HepG2 (cell line): ENCODE measurements at regions not wholly inside any gene's neighbourhood (a gene's known extent, or its start where the extent isn't known, plus 50 kb on each side); places are given as distances from the start of the nearest gene placed in this dataset.

ENCODE experiments used
- ATAC-seq: fragments of 200-7000 bp; cut with Tn5 transposase; 3 replicates; pipeline ENCODE4 v1.9.1; 2020; ENCODE audit warnings: mild to moderate bottlenecking, moderate library complexity
- BruUV-seq: library from RNA; stranded (reverse); fragments of 400-500 nt; replicated peaks from 2 replicates; lab custom pipeline; 2021; lab: Mats Ljungman, UMichigan
- CTCF ChIA-PET: fragments of 300-600 bp; formaldehyde crosslinking; extraction: SDS; loops from one replicate; lab custom pipeline; 2021; ENCODE audit warnings: low total read pairs, inconsistent platforms, low intra/inter-chr PET ratio; lab: Yijun Ruan, JAX
- POLR2A ChIA-PET: fragments of 350-600 bp; sonication (Branson Sonifier 250); formaldehyde crosslinking; loops from one replicate; lab custom pipeline; 2020; ENCODE audit warnings: antibody characterized with exemption, inconsistent platforms; lab: Yijun Ruan, JAX
- DNase-seq: peaks from one replicate; pipeline ENCODE4 v3.0.0-alpha.2; 2015; ENCODE audit warnings: low spot score
- FAIRE-seq: peaks from 3 replicates; lab custom pipeline; 2011; peaks lifted over from hg19 to GRCh38; lab: Jason Lieb, UNC
- H2AFZ ChIP-seq: one replicate; pipeline ENCODE4 v1.6.1; 2011; ENCODE audit warnings: low read length, inconsistent platforms
- H3K27ac ChIP-seq: fragments of 300-600 bp; 3 replicates; pipeline ENCODE4 v1.8.0; 2011; ENCODE audit warnings: mixed run types, mild to moderate bottlenecking, mixed read lengths, low read length, inconsistent platforms; ENCODE audit not compliant: insufficient read depth; ENCODE audit errors: extremely low read length
- H3K27me3 ChIP-seq, 2 experiments: fragments of 200-600 bp in 1 of 2; 2 replicates in 1 of 2; 3 replicates in 1 of 2; pipeline versions ENCODE4 v1.6.0 to v1.8.0; 2011; ENCODE audit warnings: low read length in 2 of 2, mild to moderate bottlenecking in 2 of 2, moderate library complexity in 2 of 2, inconsistent platforms in 1 of 2; ENCODE audit not compliant: insufficient read depth in 2 of 2, control insufficient read depth in 1 of 2
- H3K36me3 ChIP-seq, 2 experiments: fragments of 200-600 bp in 1 of 2; replicated peaks in 1 of 2; 2 replicates in 1 of 2; 3 replicates in 1 of 2; pipeline versions ENCODE4 v1.5.1 to v1.8.0; 2011; ENCODE audit warnings: low read length in 2 of 2, inconsistent platforms in 1 of 2; ENCODE audit not compliant: insufficient read depth in 2 of 2, control insufficient read depth in 1 of 2
- H3K4me1 ChIP-seq: 2 replicates; pipeline ENCODE4 v1.5.1; 2012; ENCODE audit warnings: low read length, inconsistent platforms; ENCODE audit not compliant: insufficient read depth
- H3K4me2 ChIP-seq: 2 replicates; pipeline ENCODE4 v1.6.0; 2011; ENCODE audit warnings: low read depth, low read length, inconsistent platforms
- H3K4me3 ChIP-seq, 3 experiments: fragments of 200-600 bp in 1 of 3; sonication (generic), shearing (Covaris generic) in 1 of 3; replicated peaks in 1 of 3; 2 replicates each; pipeline ENCODE4 v1.5.1; 2011 to 2016; ENCODE audit warnings: low read length in 3 of 3, inconsistent platforms in 2 of 3, low read depth in 2 of 3, mild to moderate bottlenecking in 2 of 3, control low read depth in 1 of 3, mixed read lengths in 1 of 3; ENCODE audit not compliant: insufficient read depth in 1 of 3
- H3K79me2 ChIP-seq: one replicate; pipeline ENCODE4 v1.6.1; 2011; ENCODE audit warnings: low read length, inconsistent platforms; ENCODE audit not compliant: insufficient read depth
- H3K9ac ChIP-seq: 2 replicates; pipeline ENCODE4 v1.6.0; 2011; ENCODE audit warnings: mild to moderate bottlenecking, low read depth, low read length, inconsistent platforms; ENCODE audit not compliant: insufficient read depth
- H3K9me3 ChIP-seq: 2 replicates; pipeline ENCODE4 v1.5.1; 2012; ENCODE audit warnings: mild to moderate bottlenecking, low read length
- H4K20me1 ChIP-seq: 2 replicates; pipeline ENCODE4 v1.6.0; 2011; ENCODE audit warnings: inconsistent platforms, mild to moderate bottlenecking, low read length, moderate library complexity; ENCODE audit not compliant: insufficient read depth
- KLF12 ChIP-seq: sonication (generic); formaldehyde crosslinking; IDR thresholded peaks from 2 replicates; pipeline ENCODE4 v1.4.0; 2020; ENCODE audit warnings: missing genetic modification reagents, borderline replicate concordance
- RELA ChIP-seq: sonication (generic); formaldehyde crosslinking; IDR thresholded peaks from 2 replicates; pipeline ENCODE4 v1.4.0; 2020; ENCODE audit warnings: missing genetic modification reagents
- RFXANK ChIP-seq: IDR thresholded peaks from 2 replicates; pipeline ENCODE4 v1.6.1; 2016
- THYN1 ChIP-seq: sonication (generic); formaldehyde crosslinking; IDR thresholded peaks from 2 replicates; pipeline ENCODE4 v1.8.1; 2023; ENCODE audit warnings: low read depth, mild to moderate bottlenecking, moderate library complexity, missing genetic modification reagents, borderline replicate concordance
- ZNF260 ChIP-seq: sonication (generic); formaldehyde crosslinking; IDR thresholded peaks from 2 replicates; pipeline ENCODE4 v1.4.0; 2020; ENCODE audit warnings: missing genetic modification reagents, low read depth, mild to moderate bottlenecking, borderline replicate concordance
- ZNF264 ChIP-seq: sonication (generic); formaldehyde crosslinking; IDR thresholded peaks from 2 replicates; pipeline ENCODE4 v1.4.0; 2020; ENCODE audit warnings: missing genetic modification reagents
- ZNF451 ChIP-seq: sonication (generic); formaldehyde crosslinking; IDR thresholded peaks from 2 replicates; pipeline ENCODE4 v1.5.0; 2020; ENCODE audit warnings: mild to moderate bottlenecking, missing genetic modification reagents
- ZNF558 ChIP-seq: sonication (generic); formaldehyde crosslinking; IDR thresholded peaks from 2 replicates; pipeline ENCODE4 v1.9.0; 2022; ENCODE audit warnings: mild to moderate bottlenecking, missing genetic modification reagents, borderline replicate concordance
- ZNF788 ChIP-seq: sonication (generic); formaldehyde crosslinking; IDR thresholded peaks from 2 replicates; pipeline ENCODE4 v1.5.0; 2020; ENCODE audit warnings: mild to moderate bottlenecking, missing genetic modification reagents, borderline replicate concordance
- ZNF850 ChIP-seq: sonication (generic); formaldehyde crosslinking; conservative IDR thresholded peaks from 2 replicates; pipeline ENCODE4 v1.9.0; 2021; ENCODE audit warnings: mild to moderate bottlenecking, missing genetic modification reagents
- ZNF879 ChIP-seq: sonication (generic); formaldehyde crosslinking; IDR thresholded peaks from 2 replicates; pipeline ENCODE4 v1.8.1; 2023; ENCODE audit warnings: missing genetic modification reagents
- WGBS: methylation state at CpG from one replicate; pipeline ENCODE4 v1.1.6; 2017; ENCODE audit warnings: low lambda C conversion rate; 5-methylcytosine and 5-hydroxymethylcytosine counted together
- in situ Hi-C: cut with HindIII; loops from 2 replicates; pipeline ENCODE4 v1.10.0; 2017; ENCODE audit warnings: low pct_unique_long_range_greater_than_20kb; ENCODE audit not compliant: extremely low pct_ligation_motif_present
- intact Hi-C: fragments of 100-400 bp; cut with micrococcal nuclease; formaldehyde crosslinking; loops from one replicate; pipeline ENCODE4 v1.10.0; 2022; ENCODE audit not compliant: unreplicated experiment
- TF ChIP-seq, protein P1 (sequence below): sonication (generic); formaldehyde crosslinking; IDR thresholded peaks from 2 replicates; pipeline ENCODE4 v1.5.1; 2020; ENCODE audit warnings: missing genetic modification reagents, mild to moderate bottlenecking, borderline replicate concordance

DNA sequence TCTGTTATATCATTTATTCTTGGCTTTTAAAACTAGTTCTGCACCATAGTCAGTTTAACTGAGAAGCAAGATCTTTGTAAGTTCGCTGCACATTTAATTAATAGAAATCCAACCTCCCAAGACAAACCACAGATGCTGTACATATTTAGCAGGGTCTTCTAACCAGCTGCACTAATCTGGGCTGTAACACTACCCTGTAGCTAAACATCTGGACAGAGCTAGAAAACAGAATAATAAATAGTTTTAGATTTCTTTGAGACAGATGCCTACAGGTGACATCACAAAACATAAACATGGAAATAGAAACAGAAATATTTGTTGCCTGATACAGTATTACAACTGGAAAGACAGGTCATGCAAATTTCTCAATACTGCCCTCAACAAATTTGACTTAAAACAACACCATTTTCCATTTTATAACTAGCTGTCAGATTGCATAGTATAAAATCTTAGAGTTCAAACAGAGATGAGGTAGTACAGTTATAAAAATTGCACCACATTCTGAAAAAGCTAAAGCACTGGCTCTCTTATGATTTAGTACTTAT, 315.1 kb downstream of the NR4A2 start:
- Histone ChIP-seq H3K4me3 (no peak overlapping the region), H3K4me1 (no peaks in the 10 kb centered on the region), H3K27ac (no peak overlapping the region), H3K27me3 (no peaks in the 10 kb centered on the region), H3K9ac (no peak overlapping the region), H3K36me3 (no peaks in the 10 kb centered on the region), H3K4me2 (no peak overlapping the region), H2AFZ (no peak overlapping the region), H3K79me2 (no peaks in the 10 kb centered on the region), H4K20me1 (no peaks in the 10 kb centered on the region), H3K9me3 (no peaks in the 10 kb centered on the region)
- 37% methylated on average over 1 of the region's 1 CpG for WGBS
- in situ Hi-C loops (no loop called here), intact Hi-C loops (no loop called here)
- ChIA-PET POLR2A (no interaction called here), CTCF (no interaction called here)
- ATAC-seq (no peak), FAIRE-seq (no peak), DNase-seq (no peak)
- TF ChIP-seq ZNF879 (no peak), ZNF788 (no peak), ZNF260 (CRISPR knock-in tag) (no peak), THYN1 (CRISPR knock-in tag) (no peak), ZNF558 (CRISPR knock-in tag) (no peak), RELA (no peak), ZNF264 (no peak), ZNF451 (CRISPR knock-in tag) (no peak), RFXANK (CRISPR knock-in tag) (no peak), KLF12 (no peak), ZNF850 (no peak)
- TF ChIP-seq, protein P1, sequence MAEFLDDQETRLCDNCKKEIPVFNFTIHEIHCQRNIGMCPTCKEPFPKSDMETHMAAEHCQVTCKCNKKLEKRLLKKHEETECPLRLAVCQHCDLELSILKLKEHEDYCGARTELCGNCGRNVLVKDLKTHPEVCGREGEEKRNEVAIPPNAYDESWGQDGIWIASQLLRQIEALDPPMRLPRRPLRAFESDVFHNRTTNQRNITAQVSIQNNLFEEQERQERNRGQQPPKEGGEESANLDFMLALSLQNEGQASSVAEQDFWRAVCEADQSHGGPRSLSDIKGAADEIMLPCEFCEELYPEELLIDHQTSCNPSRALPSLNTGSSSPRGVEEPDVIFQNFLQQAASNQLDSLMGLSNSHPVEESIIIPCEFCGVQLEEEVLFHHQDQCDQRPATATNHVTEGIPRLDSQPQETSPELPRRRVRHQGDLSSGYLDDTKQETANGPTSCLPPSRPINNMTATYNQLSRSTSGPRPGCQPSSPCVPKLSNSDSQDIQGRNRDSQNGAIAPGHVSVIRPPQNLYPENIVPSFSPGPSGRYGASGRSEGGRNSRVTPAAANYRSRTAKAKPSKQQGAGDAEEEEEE (CRISPR knock-in tag), result no peak
- no TSS peak for BruUV-seq
